Sigmoid colon (tissue), 6 donors: ENCODE measurements at regions not wholly inside any gene's neighbourhood (a gene's known extent, or its start where the extent isn't known, plus 50 kb on each side); places are given as distances from the start of the nearest gene placed in this dataset.

ENCODE experiments used
- DNase-seq: peaks from one replicate; pipeline ENCODE4 v3.0.0-alpha.2; 2019
- H3K27ac ChIP-seq, 4 donors: fragments of 200-600 bp; sonication (generic); one replicate each; pipeline ENCODE4 v1.5.1; 2016 to 2019; ENCODE audit warnings: mild to moderate bottlenecking in 1 of 4
- H3K27me3 ChIP-seq, 3 donors: fragments of 200-600 bp; sonication (generic); one replicate each; pipeline ENCODE4 v1.5.1; 2019; ENCODE audit warnings: mild to moderate bottlenecking in 1 of 3
- H3K36me3 ChIP-seq, 4 donors: fragments of 200-600 bp; sonication (generic); one replicate each; pipeline ENCODE4 v1.5.1; 2016 to 2019
- H3K4me1 ChIP-seq, 4 donors: fragments of 200-600 bp; sonication (generic); one replicate each; pipeline ENCODE4 v1.5.1; 2017 to 2019
- H3K4me3 ChIP-seq, 4 donors: fragments of 200-600 bp; sonication (generic); one replicate each; pipeline ENCODE4 v1.5.1; 2017 to 2019; ENCODE audit warnings: mild to moderate bottlenecking in 2 of 4, moderate library complexity in 1 of 4
- H3K9me3 ChIP-seq, 4 donors: fragments of 200-600 bp in 3 of 4; sonication (generic) in 3 of 4; one replicate each; pipeline versions ENCODE4 v1.5.1 to v1.6.1; 2013 to 2019
- EP300 ChIP-seq, 4 donors: sonication (generic); formaldehyde crosslinking; IDR thresholded peaks; one replicate each; pipeline ENCODE4 v1.6.1; 2017; ENCODE audit warnings: antibody characterized with exemption in 4 of 4
- POLR2A ChIP-seq, 2 donors: fragments of 450-650 bp; IDR thresholded peaks; one replicate each; pipeline ENCODE4 v1.6.1; 2016; ENCODE audit warnings: antibody characterized with exemption in 2 of 2, mild to moderate bottlenecking in 2 of 2, moderate library complexity in 2 of 2
- POLR2AphosphoS5 ChIP-seq, 4 donors: sonication (generic); formaldehyde crosslinking; IDR thresholded peaks; one replicate each; pipeline ENCODE4 v1.6.1; 2017; ENCODE audit warnings: antibody characterized with exemption in 4 of 4
- WGBS, 2 donors: extraction: QIAGEN DNeasy Blood & Tissue Kit; methylation state at CpG; one replicate each; pipeline ENCODE4 v1.1.7; 2013; 5-methylcytosine and 5-hydroxymethylcytosine counted together
- intact Hi-C: fragments of 100-400 bp; cut with DNase I; formaldehyde crosslinking; loops from one replicate; pipeline ENCODE4 v1.15.1; 2023
- TF ChIP-seq, protein P1 (sequence below), 4 experiments: fragments of 450-650 bp in 3 of 4; fragments of 200-600 bp in 1 of 4; IDR thresholded peaks; one replicate each; pipeline ENCODE4 v1.5.1; 2016 to 2019; ENCODE audit warnings: antibody characterized with exemption in 4 of 4, mild to moderate bottlenecking in 3 of 4, moderate library complexity in 2 of 4
- donor health status: healthy with polysubstance abuse.
- donor health status: healthy.

DNA sequence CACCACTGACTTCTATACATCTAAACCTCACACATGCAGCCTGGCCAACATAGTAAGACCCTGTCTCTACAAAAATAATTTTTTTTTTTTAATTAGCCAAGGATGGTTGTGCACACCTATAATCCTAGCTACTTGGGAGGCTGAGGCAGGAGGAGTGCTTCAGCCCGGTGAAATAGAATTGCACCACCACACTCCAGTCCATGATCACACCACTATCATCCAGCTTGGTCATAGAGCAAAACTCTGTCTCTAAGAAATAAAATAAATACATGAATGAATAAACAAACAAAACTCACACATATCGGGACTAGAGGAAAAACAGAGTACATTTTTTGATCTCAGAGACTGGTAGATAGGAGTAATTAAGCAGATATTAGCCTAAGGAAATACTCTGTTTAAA is 66.6 kb upstream of the PDE5A start:
- intact Hi-C loops: no loop called here
- H3K27me3 ChIP-seq: no peaks in the 10 kb centered on the region
- WGBS, 2 donors: 82 to 86% methylated on average over 2 of the region's 2 CpGs
- DNase-seq: no peak
- peaks cover 0 to 5% (median 0%) of the 10 kb centered on the region in 4 donors for H3K9me3 ChIP-seq
- H3K4me3 ChIP-seq: no peak overlapping the region
- no peak for TF ChIP-seq POLR2AphosphoS5 (IDR thresholded peaks at IDR 0.05)
- H3K27ac ChIP-seq: no peak overlapping the region
- H3K4me1 ChIP-seq: peaks cover 0 to 21% (median 6%) of the 10 kb centered on the region in 4 donors
- H3K36me3 ChIP-seq: no peaks in the 10 kb centered on the region

DNA sequence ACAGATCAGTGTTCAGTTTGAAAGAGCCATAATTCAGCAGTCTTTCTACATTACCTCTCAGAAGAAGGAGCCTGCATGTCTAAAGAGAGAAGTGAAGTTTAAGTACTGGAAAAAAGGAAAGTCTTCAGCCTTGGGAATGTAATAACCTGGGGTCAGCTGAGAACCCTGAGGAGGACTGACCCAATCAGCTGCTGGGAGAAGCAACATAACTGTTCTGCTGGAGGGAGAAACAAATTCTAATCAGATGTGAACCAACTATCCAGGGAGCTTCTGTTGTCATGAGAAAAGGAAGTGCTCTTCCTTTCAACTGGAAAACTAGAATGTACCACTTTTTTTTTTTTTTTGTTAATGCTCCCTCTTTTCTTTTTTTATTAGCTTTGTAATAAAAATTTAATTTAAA is 64.5 kb upstream of the PDE5A start:
- peaks cover 0 to 21% (median 6%) of the 10 kb centered on the region in 4 donors for H3K4me1 ChIP-seq
- H3K9me3 ChIP-seq: peaks cover 0 to 5% (median 0%) of the 10 kb centered on the region in 4 donors
- H3K4me3 ChIP-seq: no peak overlapping the region
- TF ChIP-seq EP300 (IDR thresholded peaks at IDR 0.05): no peak
- no peak for TF ChIP-seq POLR2AphosphoS5 (IDR thresholded peaks at IDR 0.05)
- TF ChIP-seq, protein P1, sequence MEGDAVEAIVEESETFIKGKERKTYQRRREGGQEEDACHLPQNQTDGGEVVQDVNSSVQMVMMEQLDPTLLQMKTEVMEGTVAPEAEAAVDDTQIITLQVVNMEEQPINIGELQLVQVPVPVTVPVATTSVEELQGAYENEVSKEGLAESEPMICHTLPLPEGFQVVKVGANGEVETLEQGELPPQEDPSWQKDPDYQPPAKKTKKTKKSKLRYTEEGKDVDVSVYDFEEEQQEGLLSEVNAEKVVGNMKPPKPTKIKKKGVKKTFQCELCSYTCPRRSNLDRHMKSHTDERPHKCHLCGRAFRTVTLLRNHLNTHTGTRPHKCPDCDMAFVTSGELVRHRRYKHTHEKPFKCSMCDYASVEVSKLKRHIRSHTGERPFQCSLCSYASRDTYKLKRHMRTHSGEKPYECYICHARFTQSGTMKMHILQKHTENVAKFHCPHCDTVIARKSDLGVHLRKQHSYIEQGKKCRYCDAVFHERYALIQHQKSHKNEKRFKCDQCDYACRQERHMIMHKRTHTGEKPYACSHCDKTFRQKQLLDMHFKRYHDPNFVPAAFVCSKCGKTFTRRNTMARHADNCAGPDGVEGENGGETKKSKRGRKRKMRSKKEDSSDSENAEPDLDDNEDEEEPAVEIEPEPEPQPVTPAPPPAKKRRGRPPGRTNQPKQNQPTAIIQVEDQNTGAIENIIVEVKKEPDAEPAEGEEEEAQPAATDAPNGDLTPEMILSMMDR (IDR thresholded peaks at IDR 0.05): no peak
- no peak for TF ChIP-seq POLR2A (IDR thresholded peaks at IDR 0.05)
- H3K27ac ChIP-seq: peak overlapping the region in 1 of 4 donors; percentile 3
- no peaks in the 10 kb centered on the region for H3K36me3 ChIP-seq
- intact Hi-C loops: no loop called here
- no peak for DNase-seq
- no peaks in the 10 kb centered on the region for H3K27me3 ChIP-seq

DNA sequence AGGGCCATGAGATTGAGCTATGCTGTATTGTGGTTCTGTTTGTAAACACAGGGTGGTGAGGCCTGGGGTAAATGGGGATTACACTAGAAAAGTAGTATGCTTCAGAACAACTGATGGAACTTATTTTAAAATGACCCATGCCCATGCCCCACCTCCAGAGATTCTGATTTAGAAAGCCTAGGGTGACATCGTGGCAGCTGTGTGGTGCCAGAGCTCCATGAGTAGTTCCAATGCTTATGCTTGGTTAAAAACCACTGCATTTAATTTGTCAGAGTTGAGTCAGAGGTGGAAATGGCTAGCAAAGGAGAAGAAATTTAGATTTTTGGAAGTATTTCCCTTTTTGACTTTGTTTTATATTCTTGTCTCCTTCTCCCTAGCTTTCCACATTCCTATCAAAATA is 63.4 kb upstream of the PDE5A start:
- Histone ChIP-seq H3K27me3 (no peaks in the 10 kb centered on the region), H3K4me1 (peaks cover 0 to 21% (median 6%) of the 10 kb centered on the region in 4 donors), H3K4me3 (no peak overlapping the region), H3K36me3 (no peaks in the 10 kb centered on the region), H3K27ac (peak overlapping the region in 1 of 4 donors; percentile 3), H3K9me3 (peaks cover 0 to 5% (median 0%) of the 10 kb centered on the region in 4 donors)
- no peak for DNase-seq
- intact Hi-C loops: no loop called here
- 82 to 83% methylated on average over 1 of the region's 1 CpG for WGBS, 2 donors
- TF ChIP-seq, protein P1 (IDR thresholded peaks at IDR 0.05): no peak
- TF ChIP-seq POLR2AphosphoS5 (IDR thresholded peaks at IDR 0.05): no peak
- no peak for TF ChIP-seq EP300 (IDR thresholded peaks at IDR 0.05)
- no peak for TF ChIP-seq POLR2A (IDR thresholded peaks at IDR 0.05)

DNA sequence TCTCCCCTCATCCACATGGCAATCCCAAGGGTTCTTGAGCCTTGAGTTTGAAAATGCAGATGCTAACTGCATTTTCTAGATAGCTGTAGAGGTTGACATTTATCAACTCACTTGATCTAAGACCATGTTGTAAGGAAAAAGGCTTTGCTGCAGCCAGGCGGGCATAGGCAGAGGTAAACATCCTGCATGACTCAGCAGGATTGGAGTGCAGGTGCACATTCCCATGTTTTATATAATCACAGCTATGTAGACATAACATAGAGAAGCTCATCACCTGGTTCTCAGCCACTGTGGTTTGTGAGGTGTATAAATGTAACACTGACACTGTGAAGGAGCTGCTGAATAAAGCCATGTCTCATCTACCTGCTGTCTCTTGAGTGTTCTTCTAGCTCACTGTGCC is 62.3 kb upstream of the PDE5A start:
- Histone ChIP-seq H3K9me3 (peaks cover 0 to 5% (median 0%) of the 10 kb centered on the region in 4 donors), H3K27me3 (no peaks in the 10 kb centered on the region), H3K27ac (no peak overlapping the region), H3K36me3 (no peaks in the 10 kb centered on the region), H3K4me1 (peaks cover 0 to 21% (median 6%) of the 10 kb centered on the region in 4 donors), H3K4me3 (no peak overlapping the region)
- no peak for DNase-seq
- intact Hi-C loops: no loop called here
- TF ChIP-seq POLR2A (IDR thresholded peaks at IDR 0.05): no peak
- TF ChIP-seq, protein P1 (IDR thresholded peaks at IDR 0.05): no peak
- TF ChIP-seq POLR2AphosphoS5 (IDR thresholded peaks at IDR 0.05): no peak
- TF ChIP-seq EP300 (IDR thresholded peaks at IDR 0.05): no peak
- WGBS, 2 donors: 64 to 82% methylated on average over 1 of the region's 1 CpG

DNA sequence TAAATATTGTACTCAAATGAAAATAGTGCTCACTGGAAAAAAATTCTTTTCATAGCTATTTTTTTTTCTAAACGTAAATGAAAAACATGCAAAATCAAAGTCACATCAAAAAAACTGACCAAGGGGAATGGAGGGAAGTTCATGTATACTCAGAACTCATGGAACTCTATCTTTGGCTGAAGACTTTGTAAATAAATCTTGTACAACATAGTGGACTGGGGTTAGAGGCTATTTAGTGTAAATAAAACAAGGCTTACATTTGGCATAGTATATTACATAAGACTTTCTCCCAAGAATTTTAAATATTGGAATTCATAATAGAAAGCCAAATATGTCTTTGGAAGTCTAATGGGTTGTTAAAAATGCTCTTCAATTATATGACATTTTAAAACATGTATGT is 59.8 kb upstream of the PDE5A start:
- Histone ChIP-seq H3K4me1 (peaks cover 0 to 36% (median 17%) of the 10 kb centered on the region in 4 donors), H3K9me3 (peaks cover 0 to 5% (median 0%) of the 10 kb centered on the region in 4 donors), H3K36me3 (no peaks in the 10 kb centered on the region), H3K4me3 (no peak overlapping the region), H3K27me3 (no peaks in the 10 kb centered on the region), H3K27ac (no peak overlapping the region)
- DNase-seq: no peak
- TF ChIP-seq POLR2AphosphoS5 (IDR thresholded peaks at IDR 0.05) (no peak), EP300 (IDR thresholded peaks at IDR 0.05) (no peak), POLR2A (IDR thresholded peaks at IDR 0.05) (no peak)
- TF ChIP-seq, protein P1 (IDR thresholded peaks at IDR 0.05): no peak
- 76 to 88% methylated on average over 1 of the region's 1 CpG for WGBS, 2 donors
- intact Hi-C loops: loop anchor here (5.0 kb wide), 1 partner anchor 284 kb away; no protein-coding TSS in a partner anchor
